Astrocyte (in vitro differentiated cells and primary cell): ENCODE measurements at regions not wholly inside any gene's neighbourhood (a gene's known extent, or its start where the extent isn't known, plus 50 kb on each side); places are given as distances from the start of the nearest gene placed in this dataset.

Source experiments
- CTCF ChIP-seq: IDR thresholded peaks from 2 replicates; pipeline ENCODE4 v1.5.1; 2011; ENCODE audit warnings: low read depth, mild to moderate bottlenecking, inconsistent platforms, low read length, moderate library complexity; ENCODE audit not compliant: insufficient read depth
- EZH2 ChIP-seq: IDR thresholded peaks from 2 replicates; pipeline ENCODE4 v1.6.1; 2012; ENCODE audit warnings: mild to moderate bottlenecking, low read length, inconsistent platforms; ENCODE audit not compliant: insufficient read depth

GRCh38 chr17:79414793-79415211, 196.0 kb downstream of the RBFOX3 start:
- TF ChIP-seq CTCF (no peak), EZH2 (no peak)
